Neuronal stem cell (in vitro differentiated cells): ENCODE measurements at regions not wholly inside any gene's neighbourhood (a gene's known extent, or its start where the extent isn't known, plus 50 kb on each side); places are given as distances from the start of the nearest gene placed in this dataset.

Experiments
- DNase-seq: peaks from one replicate; pipeline ENCODE4 v3.0.0-alpha.2; 2013; ENCODE audit warnings: low spot score
- H2AFZ ChIP-seq: one replicate; pipeline ENCODE4 v1.6.1; 2013; ENCODE audit warnings: mild to moderate bottlenecking, low read length, inconsistent platforms
- H2AK5ac ChIP-seq: 2 replicates; pipeline ENCODE4 v1.6.1; 2013; ENCODE audit warnings: low read depth, mild to moderate bottlenecking, inconsistent platforms, low read length, moderate library complexity, mixed read lengths
- H2BK120ac ChIP-seq: 2 replicates; pipeline ENCODE4 v1.6.1; 2013; ENCODE audit warnings: low read depth, mild to moderate bottlenecking, inconsistent platforms, low read length, moderate library complexity, mixed read lengths
- H2BK12ac ChIP-seq: one replicate; pipeline ENCODE4 v1.6.1; 2013; ENCODE audit warnings: low read length, inconsistent platforms
- H2BK15ac ChIP-seq: 2 replicates; pipeline ENCODE4 v1.6.1; 2013; ENCODE audit warnings: mild to moderate bottlenecking, low read length, inconsistent platforms, mixed read lengths
- H2BK5ac ChIP-seq: one replicate; pipeline ENCODE4 v1.6.1; 2013; ENCODE audit warnings: inconsistent platforms, mild to moderate bottlenecking, low read length, moderate library complexity
- H3K14ac ChIP-seq: one replicate; pipeline ENCODE4 v1.6.1; 2013; ENCODE audit warnings: low read length, inconsistent platforms
- H3K18ac ChIP-seq: 2 replicates; pipeline ENCODE4 v1.6.1; 2013; ENCODE audit warnings: low read length, inconsistent platforms
- H3K23ac ChIP-seq: 2 replicates; pipeline ENCODE4 v1.6.1; 2013; ENCODE audit warnings: low read depth, mild to moderate bottlenecking, mixed read lengths, low read length, inconsistent platforms; ENCODE audit not compliant: poor library complexity
- H3K27ac ChIP-seq: replicated peaks from 3 replicates; pipeline ENCODE4 v1.5.1; 2013; ENCODE audit warnings: low read length, inconsistent platforms
- H3K27me3 ChIP-seq, 3 experiments: 2 replicates each; pipeline ENCODE4 v1.6.1; 2013; ENCODE audit warnings: low read length in 3 of 3, mild to moderate bottlenecking in 2 of 3, inconsistent platforms in 1 of 3, low read depth in 1 of 3, mixed read lengths in 1 of 3, moderate library complexity in 1 of 3; ENCODE audit not compliant: control insufficient read depth in 3 of 3, insufficient read depth in 3 of 3
- H3K36me3 ChIP-seq, 2 donors: replicated peaks in 1 of 2; 2 replicates each; pipeline ENCODE4 v1.6.1; 2013; ENCODE audit warnings: low read length in 2 of 2; ENCODE audit not compliant: control insufficient read depth in 2 of 2, insufficient read depth in 2 of 2
- H3K4ac ChIP-seq: 2 replicates; pipeline ENCODE4 v1.6.1; 2013; ENCODE audit warnings: inconsistent platforms, mild to moderate bottlenecking, low read length, moderate library complexity
- H3K4me1 ChIP-seq, 2 donors: 1 replicate in 1 of 2; 2 replicates in 1 of 2; pipeline ENCODE4 v1.6.1; 2013; ENCODE audit warnings: low read length in 2 of 2, low read depth in 1 of 2; ENCODE audit not compliant: control insufficient read depth in 2 of 2, insufficient read depth in 1 of 2
- H3K4me2 ChIP-seq: one replicate; pipeline ENCODE4 v1.6.1; 2013; ENCODE audit warnings: mild to moderate bottlenecking, low read length, inconsistent platforms; ENCODE audit not compliant: insufficient read depth, poor library complexity, severe bottlenecking
- H3K4me3 ChIP-seq, 2 donors: 2 replicates each; pipeline ENCODE4 v1.5.1; 2013; ENCODE audit warnings: low read length in 2 of 2, mild to moderate bottlenecking in 2 of 2, inconsistent platforms in 1 of 2, moderate library complexity in 1 of 2
- H3K79me1 ChIP-seq: one replicate; pipeline ENCODE4 v1.6.1; 2013; ENCODE audit warnings: low read depth, mild to moderate bottlenecking, inconsistent platforms, low read length, moderate library complexity
- H3K9ac ChIP-seq: one replicate; pipeline ENCODE4 v1.6.1; 2013; ENCODE audit warnings: mild to moderate bottlenecking, low read depth, low read length, inconsistent platforms; ENCODE audit not compliant: poor library complexity
- H3K9me3 ChIP-seq, 2 donors: replicated peaks in 1 of 2; 2 replicates each; pipeline versions ENCODE3 to v1.6.1; 2013; ENCODE audit warnings: low read length in 2 of 2, mild to moderate bottlenecking in 2 of 2, inconsistent platforms in 1 of 2, low read depth in 1 of 2, mixed read lengths in 1 of 2, moderate library complexity in 1 of 2; ENCODE audit not compliant: control insufficient read depth in 2 of 2, insufficient read depth in 1 of 2
- H4K8ac ChIP-seq: one replicate; pipeline ENCODE4 v1.6.1; 2013; ENCODE audit warnings: low read depth, mild to moderate bottlenecking, inconsistent platforms, low read length, moderate library complexity
- H4K91ac ChIP-seq: one replicate; pipeline ENCODE4 v1.6.1; 2013; ENCODE audit warnings: low read length, low read depth, mild to moderate bottlenecking, inconsistent platforms; ENCODE audit not compliant: poor library complexity
- WGBS, 2 donors: extraction: QIAGEN DNeasy Blood & Tissue Kit; methylation state at CpG; one replicate each; pipeline ENCODE4 v1.1.7; 2013; ENCODE audit warnings: missing lambda C conversion rate in 2 of 2, mixed read lengths in 1 of 2; ENCODE audit not compliant: insufficient read length in 2 of 2, insufficient replicate concordance in 1 of 2; ENCODE audit errors: extremely low coverage in 2 of 2; 5-methylcytosine and 5-hydroxymethylcytosine counted together

GRCh38 chr7:11298220-11298619 is 324.5 kb downstream of the PHF14 start:
- Histone ChIP-seq H3K18ac (no peak overlapping the region), H3K4ac (no peak overlapping the region), H4K91ac (no peak overlapping the region), H3K9me3 (peaks cover 0 to 2% of the 10 kb centered on the region in 2 donors), H2BK5ac (no peak overlapping the region), H2BK12ac (no peak overlapping the region), H3K9ac (no peak overlapping the region), H3K79me1 (no peaks in the 10 kb centered on the region), H3K4me2 (no peak overlapping the region), H3K4me3 (no peak overlapping the region), H2BK120ac (no peak overlapping the region), H3K23ac (no peak overlapping the region), H3K14ac (no peak overlapping the region), H3K27me3 (no peaks in the 10 kb centered on the region), H3K36me3 (no peaks in the 10 kb centered on the region), H4K8ac (no peak overlapping the region), H2AFZ (peak overlapping the region; percentile 83), H2BK15ac (no peak overlapping the region), H2AK5ac (no peak overlapping the region), H3K4me1 (no peaks in the 10 kb centered on the region), H3K27ac (no peak overlapping the region)
- no CpG with 5 or more reads among the region's 11 CpGs for WGBS, 2 donors
- DNase-seq, result no peak

- Histone ChIP-seq H3K4me3 (no peak overlapping the region), H3K4ac (no peak overlapping the region)
- WGBS, 2 donors, result no CpG with 5 or more reads among the region's 5 CpGs
Measured at GRCh38 chr7:11300241-11300640, 326.6 kb downstream of the PHF14 start.

GRCh38 chr7:11302121-11302520 is 328.4 kb downstream of the PHF14 start:
- no peak overlapping the region for H3K23ac ChIP-seq
- H3K36me3 ChIP-seq, result no peaks in the 10 kb centered on the region
- H3K4me1 ChIP-seq, result no peaks in the 10 kb centered on the region
- no peaks in the 10 kb centered on the region for H3K79me1 ChIP-seq
- H2BK12ac ChIP-seq, result no peak overlapping the region
- no peak overlapping the region for H3K4me2 ChIP-seq
- H4K8ac ChIP-seq, result no peak overlapping the region
- H3K4ac ChIP-seq, result no peak overlapping the region
- H3K9me3 ChIP-seq, result peaks cover 0 to 2% of the 10 kb centered on the region in 2 donors
- DNase-seq, result no peak
- no peak overlapping the region for H3K14ac ChIP-seq
- H3K4me3 ChIP-seq, result no peak overlapping the region
- H3K27ac ChIP-seq, result no peak overlapping the region
- no peaks in the 10 kb centered on the region for H3K27me3 ChIP-seq
- H2BK120ac ChIP-seq, result no peak overlapping the region
- no peak overlapping the region for H2AFZ ChIP-seq
- H3K18ac ChIP-seq, result no peak overlapping the region
- no peak overlapping the region for H4K91ac ChIP-seq
- no peak overlapping the region for H2AK5ac ChIP-seq
- no peak overlapping the region for H3K9ac ChIP-seq
- H2BK15ac ChIP-seq, result no peak overlapping the region
- no peak overlapping the region for H2BK5ac ChIP-seq

More at GRCh38 chr7:11300241-11300640, 326.6 kb downstream of the PHF14 start:
- Histone ChIP-seq H2BK12ac (no peak overlapping the region), H3K9ac (no peak overlapping the region), H3K4me2 (no peak overlapping the region), H3K4me1 (no peaks in the 10 kb centered on the region), H3K18ac (no peak overlapping the region), H4K91ac (no peak overlapping the region), H2AFZ (no peak overlapping the region), H2BK5ac (no peak overlapping the region), H2AK5ac (no peak overlapping the region), H2BK15ac (no peak overlapping the region), H3K79me1 (no peaks in the 10 kb centered on the region), H2BK120ac (no peak overlapping the region), H3K14ac (no peak overlapping the region), H3K23ac (no peak overlapping the region), H3K36me3 (no peaks in the 10 kb centered on the region), H3K27me3 (no peaks in the 10 kb centered on the region), H3K9me3 (peaks cover 0 to 2% of the 10 kb centered on the region in 2 donors), H3K27ac (no peak overlapping the region), H4K8ac (no peak overlapping the region)
- no peak for DNase-seq

GRCh38 chr7:11313801-11314200 is 340.1 kb downstream of the PHF14 start:
- Histone ChIP-seq H2BK12ac (no peak overlapping the region), H2AFZ (no peak overlapping the region), H3K27me3 (no peaks in the 10 kb centered on the region), H3K36me3 (no peaks in the 10 kb centered on the region), H4K8ac (no peak overlapping the region), H3K27ac (no peak overlapping the region), H4K91ac (no peak overlapping the region), H3K4me2 (no peak overlapping the region), H3K23ac (no peak overlapping the region), H3K14ac (no peak overlapping the region), H3K4ac (no peak overlapping the region), H2BK120ac (no peak overlapping the region), H3K9me3 (peaks cover 0 to 2% of the 10 kb centered on the region in 2 donors), H3K4me3 (no peak overlapping the region), H3K9ac (no peak overlapping the region), H3K18ac (no peak overlapping the region), H3K4me1 (peaks cover 3 to 7% of the 10 kb centered on the region in 2 donors), H2BK15ac (no peak overlapping the region), H2AK5ac (no peak overlapping the region), H2BK5ac (no peak overlapping the region), H3K79me1 (no peaks in the 10 kb centered on the region)
- no CpG with 5 or more reads among the region's 2 CpGs for WGBS, 2 donors
- no peak for DNase-seq
